Tibial nerve (tissue), 4 donors: ENCODE measurements at regions not wholly inside any gene's neighbourhood (a gene's known extent, or its start where the extent isn't known, plus 50 kb on each side); places are given as distances from the start of the nearest gene placed in this dataset.

Experiments used
- DNase-seq, 2 donors: peaks; one replicate each; pipeline ENCODE4 v3.0.0-alpha.2; 2019; ENCODE audit warnings: low spot score in 2 of 2
- H3K27ac ChIP-seq, 4 donors: fragments of 200-600 bp; sonication (generic) in 3 of 4; one replicate each; pipeline ENCODE4 v1.5.1; 2017 to 2019; ENCODE audit warnings: mild to moderate bottlenecking in 1 of 4
- H3K27me3 ChIP-seq, 2 donors: fragments of 200-600 bp; sonication (generic) in 1 of 2; one replicate each; pipeline versions ENCODE4 v1.5.1 to v1.6.0; 2017 to 2019
- H3K36me3 ChIP-seq, 3 donors: fragments of 200-600 bp; sonication (generic); one replicate each; pipeline ENCODE4 v1.5.1; 2018 to 2019
- H3K4me1 ChIP-seq, 4 donors: fragments of 200-600 bp; sonication (generic) in 3 of 4; one replicate each; pipeline ENCODE4 v1.5.1; 2017 to 2019
- H3K4me3 ChIP-seq, 4 donors: fragments of 200-600 bp; sonication (generic) in 3 of 4; one replicate each; pipeline ENCODE4 v1.5.1; 2017 to 2019; ENCODE audit warnings: mild to moderate bottlenecking in 1 of 4, moderate library complexity in 1 of 4
- H3K9me3 ChIP-seq, 4 donors: fragments of 200-600 bp; sonication (generic) in 3 of 4; one replicate each; pipeline ENCODE4 v1.5.1; 2017 to 2019
- CTCF ChIP-seq, 5 experiments: fragments of 200-600 bp in 3 of 5; fragments of 450-650 bp in 2 of 5; sonication (generic) in 3 of 5; IDR thresholded peaks; one replicate each; pipeline ENCODE4 v1.5.1; 2016 to 2019; ENCODE audit warnings: antibody characterized with exemption in 5 of 5, mild to moderate bottlenecking in 3 of 5, moderate library complexity in 2 of 5
- EP300 ChIP-seq, 2 donors: sonication (generic); formaldehyde crosslinking; IDR thresholded peaks; one replicate each; pipeline ENCODE4 v1.6.1; 2017; ENCODE audit warnings: antibody characterized with exemption in 2 of 2, mild to moderate bottlenecking in 1 of 2
- POLR2A ChIP-seq, 2 donors: fragments of 450-650 bp; IDR thresholded peaks; one replicate each; pipeline ENCODE4 v1.6.1; 2017; ENCODE audit warnings: antibody characterized with exemption in 2 of 2, mild to moderate bottlenecking in 2 of 2, moderate library complexity in 2 of 2
- WGBS, 2 donors: methylation state at CpG; one replicate each; pipeline ENCODE4 v1.1.5; 2018; 5-methylcytosine and 5-hydroxymethylcytosine counted together

- no peak overlapping the region for H3K4me3 ChIP-seq
- H3K36me3 ChIP-seq, result no peaks in the 10 kb centered on the region
- 92 to 100% methylated on average over 3 of the region's 3 CpGs for WGBS, 2 donors
- TF ChIP-seq CTCF (IDR thresholded peaks at IDR 0.05) (no peak), EP300 (IDR thresholded peaks at IDR 0.05) (no peak), POLR2A (IDR thresholded peaks at IDR 0.05) (no peak)
- peaks cover 0 to 3% (median 0%) of the 10 kb centered on the region in 4 donors for H3K9me3 ChIP-seq
- H3K27ac ChIP-seq, result no peak overlapping the region
- no peaks in the 10 kb centered on the region for H3K4me1 ChIP-seq
- H3K27me3 ChIP-seq, result no peaks in the 10 kb centered on the region
- DNase-seq, result no peak
These were observed 51.7 kb upstream of the LRRC8B start for GRCh38 chr1:89472886-89473417.
